K562 (cell line): ENCODE measurements at regions not wholly inside any gene's neighbourhood (a gene's known extent, or its start where the extent isn't known, plus 50 kb on each side); places are given as distances from the start of the nearest gene placed in this dataset.

ENCODE experiments used
- ATAC-seq: fragments of 200-7000 bp; cut with Tn5 transposase; 3 replicates; pipeline ENCODE4 v1.9.1; 2020; ENCODE audit warnings: moderate library complexity
- BruUV-seq: library from RNA; stranded (reverse); fragments of 400-500 nt; replicated peaks from 2 replicates; lab custom pipeline; 2021; lab: Mats Ljungman, UMichigan
- CTCF ChIA-PET: fragments of 300-600 bp; formaldehyde crosslinking; extraction: SDS; loops from one replicate; lab custom pipeline; 2021; ENCODE audit warnings: low intra/inter-chr PET ratio; lab: Yijun Ruan, JAX
- POLR2A ChIA-PET: fragments of 300-600, 350-650 bp; sonication (Branson Sonifier 250); formaldehyde crosslinking; extraction: SDS; loops from one replicate; lab custom pipeline; 2021; ENCODE audit warnings: antibody characterized with exemption, inconsistent platforms; lab: Yijun Ruan, JAX
- DNase-seq, 4 experiments: peaks; one replicate each; pipeline versions ENCODE4 v3.0.0 to v3.0.0-alpha.2; 2011 to 2018; ENCODE audit warnings: low spot score in 3 of 4, mixed read lengths in 3 of 4; ENCODE audit errors: extremely low read depth in 1 of 4
- FAIRE-seq: peaks from 2 replicates; lab custom pipeline; 2011; peaks lifted over from hg19 to GRCh38; lab: Jason Lieb, UNC
- H2AFZ ChIP-seq: 2 replicates; pipeline ENCODE4 v1.6.0; 2011; ENCODE audit warnings: low read depth, low read length, control low read depth, inconsistent platforms
- H3K27ac ChIP-seq: fragments of 200-600 bp; 3 replicates; pipeline ENCODE4 v1.8.0; 2011; ENCODE audit warnings: low read depth, mild to moderate bottlenecking, control low read depth, inconsistent platforms, low read length, moderate library complexity, mixed read lengths; ENCODE audit errors: extremely low read depth
- H3K27me3 ChIP-seq, 2 experiments: fragments of 300-600 bp in 1 of 2; 2 replicates in 1 of 2; 3 replicates in 1 of 2; pipeline versions ENCODE4 v1.6.0 to v1.8.0; 2011; ENCODE audit warnings: inconsistent platforms in 2 of 2, low read length in 2 of 2, mild to moderate bottlenecking in 1 of 2, mixed read lengths in 1 of 2, moderate library complexity in 1 of 2; ENCODE audit not compliant: control insufficient read depth in 2 of 2, insufficient read depth in 2 of 2
- H3K36me3 ChIP-seq: fragments of 300-600 bp; 3 replicates; pipeline ENCODE4 v1.8.0; 2011; ENCODE audit warnings: mild to moderate bottlenecking, low read length, inconsistent platforms; ENCODE audit not compliant: control insufficient read depth, insufficient read depth
- H3K4me1 ChIP-seq, 2 experiments: fragments of 200-600 bp in 1 of 2; replicated peaks in 1 of 2; 2 replicates in 1 of 2; 3 replicates in 1 of 2; pipeline versions ENCODE4 v1.5.1 to v1.8.0; 2011; ENCODE audit warnings: inconsistent platforms in 2 of 2, low read length in 2 of 2, mild to moderate bottlenecking in 1 of 2, mixed read lengths in 1 of 2, moderate library complexity in 1 of 2; ENCODE audit not compliant: control insufficient read depth in 2 of 2, insufficient read depth in 2 of 2
- H3K4me2 ChIP-seq: 2 replicates; pipeline ENCODE4 v1.6.1; 2011; ENCODE audit warnings: low read length, control low read depth, inconsistent platforms, mixed read lengths; ENCODE audit not compliant: insufficient read depth
- H3K4me3 ChIP-seq: fragments of 200-600 bp; sonication (generic), shearing (Covaris generic); 2 replicates; pipeline ENCODE4 v1.5.1; 2016; ENCODE audit warnings: control low read depth, inconsistent platforms
- H3K79me2 ChIP-seq: fragments of 200-600 bp; 3 replicates; pipeline ENCODE4 v1.8.0; 2011; ENCODE audit warnings: low read length, inconsistent platforms; ENCODE audit not compliant: control insufficient read depth, insufficient read depth
- H3K9ac ChIP-seq, 2 experiments: 2 replicates each; pipeline versions ENCODE4 v1.6.0 to v1.6.1; 2011; ENCODE audit warnings: low read depth in 2 of 2, low read length in 2 of 2, control low read depth in 1 of 2, inconsistent platforms in 1 of 2, mild to moderate bottlenecking in 1 of 2, mixed read lengths in 1 of 2; ENCODE audit not compliant: insufficient read depth in 1 of 2
- H3K9me1 ChIP-seq: one replicate; pipeline ENCODE4 v1.6.0; 2011; ENCODE audit warnings: inconsistent platforms, mild to moderate bottlenecking, low read length, moderate library complexity; ENCODE audit not compliant: control insufficient read depth, insufficient read depth
- H3K9me3 ChIP-seq: replicated peaks from 2 replicates; pipeline ENCODE4 v1.5.1; 2011; ENCODE audit warnings: low read depth, low read length, inconsistent platforms; ENCODE audit not compliant: control insufficient read depth, insufficient read depth
- H4K20me1 ChIP-seq: replicated peaks from 2 replicates; pipeline ENCODE4 v1.6.1; 2011; ENCODE audit warnings: low read length, inconsistent platforms, mixed read lengths; ENCODE audit not compliant: control insufficient read depth, insufficient read depth
- BRF1 ChIP-seq: IDR thresholded peaks from 3 replicates; pipeline ENCODE4 v1.6.1; 2011; ENCODE audit warnings: borderline replicate concordance, mild to moderate bottlenecking; ENCODE audit not compliant: insufficient read length; ENCODE audit errors: extremely low read depth
- CREB1 ChIP-seq, 2 experiments: sonication (generic) in 1 of 2; formaldehyde crosslinking in 1 of 2; IDR thresholded peaks; 2 replicates each; pipeline versions ENCODE4 v1.6.1 to v1.8.0; 2012 to 2022; ENCODE audit warnings: inconsistent platforms in 1 of 2, mild to moderate bottlenecking in 1 of 2, missing genetic modification reagents in 1 of 2, moderate library complexity in 1 of 2
- FOXJ2 ChIP-seq: fragments of 200-800 bp; sonication (Bioruptor generic); IDR thresholded peaks from 2 replicates; pipeline ENCODE4 v1.6.1; 2016; ENCODE audit warnings: missing genetic modification characterization, missing compliant biosample characterization
- KLF6 ChIP-seq: fragments of 250-450 bp; sonication (Bioruptor Pico); IDR thresholded peaks from 2 replicates; pipeline ENCODE4 v1.4.0; 2020; ENCODE audit warnings: mild to moderate bottlenecking, moderate library complexity, borderline replicate concordance
- SRSF1 ChIP-seq: fragments of 200-400 bp; formaldehyde crosslinking; IDR thresholded peaks from 2 replicates; pipeline ENCODE4 v1.6.1; 2017; ENCODE audit warnings: mild to moderate bottlenecking, low read depth, low read length, moderate library complexity
- TAF15 ChIP-seq: fragments of 200-400 bp; formaldehyde crosslinking; IDR thresholded peaks from 2 replicates; pipeline ENCODE4 v1.6.1; 2017; ENCODE audit warnings: mild to moderate bottlenecking, low read depth, low read length, moderate library complexity
- ZBTB1 ChIP-seq: sonication (generic); formaldehyde crosslinking; IDR thresholded peaks from 2 replicates; pipeline ENCODE4 v1.8.1; 2023; ENCODE audit warnings: missing genetic modification reagents, low read depth, mild to moderate bottlenecking, borderline replicate concordance
- ZEB2 ChIP-seq: fragments of 450-650 bp; IDR thresholded peaks from 2 replicates; pipeline ENCODE4 v1.6.1; 2016
- in situ Hi-C: fragments of 300-500 bp; cut with MboI; formaldehyde crosslinking; loops from 4 replicates; pipeline ENCODE4 v1.15.0; 2018; ENCODE audit warnings: inconsistent platforms, mixed read lengths
- intact Hi-C: fragments of 100-400 bp; cut with micrococcal nuclease; formaldehyde crosslinking; loops from 2 replicates; pipeline ENCODE4 v1.14.2; 2022

DNA sequence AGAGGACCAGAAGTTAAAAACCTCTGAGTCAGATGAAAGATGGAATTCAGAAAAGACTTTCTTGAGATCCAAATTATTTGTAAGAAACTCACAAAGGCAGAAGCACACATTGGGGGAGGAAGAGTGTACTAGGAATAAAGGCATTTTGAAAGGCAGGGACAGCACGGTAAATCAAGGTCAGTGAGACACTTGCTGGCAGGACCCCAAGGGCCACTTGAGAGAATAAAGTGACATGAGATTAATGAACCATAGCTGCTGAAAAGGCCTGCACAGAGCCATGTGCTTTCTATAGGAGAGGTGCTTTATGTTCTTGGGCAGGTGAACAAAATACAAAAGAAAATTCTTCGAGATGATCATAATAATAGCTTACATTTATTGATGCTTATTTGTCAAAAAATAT is 929.9 kb upstream of the MBL2 start (continued):
- TF ChIP-seq SRSF1 (no peak), CREB1 (IDR thresholded peaks at IDR 0.05) (no peak), CREB1 (CRISPR knock-in tag; IDR thresholded peaks at IDR 0.05) (no peak), TAF15 (no peak), ZEB2 (no peak), ZBTB1 (CRISPR knock-in tag) (no peak), FOXJ2 (tag) (no peak), KLF6 (CRISPR knock-in tag) (no peak)
- TF ChIP-seq, all 486 proteins: peak for 0

GRCh38 chr10:53701213-53701612 is 928.6 kb upstream of the MBL2 start:
- H3K36me3 ChIP-seq = no peaks in the 10 kb centered on the region
- no peaks in the 10 kb centered on the region for H3K9me1 ChIP-seq
- H3K9me3 ChIP-seq = no peaks in the 10 kb centered on the region; the same call in 1 of the 2 replicates
- DNase-seq = no peak
- no peaks in the 10 kb centered on the region for H3K4me1 ChIP-seq
- FAIRE-seq = no peak
- no peak overlapping the region for H2AFZ ChIP-seq
- ChIA-PET POLR2A (no interaction called here), CTCF (no interaction called here)
- H3K4me3 ChIP-seq = no peak overlapping the region
- no peak for ATAC-seq
- H3K27me3 ChIP-seq = no peaks in the 10 kb centered on the region
- intact Hi-C loops (no loop called here), in situ Hi-C loops (no loop called here)
- H3K9ac ChIP-seq = no peak overlapping the region
- no peaks in the 10 kb centered on the region for H3K79me2 ChIP-seq
- H3K27ac ChIP-seq = no peak overlapping the region
- no peak for TF ChIP-seq BRF1
- no peak overlapping the region for H3K4me2 ChIP-seq
- H4K20me1 ChIP-seq = no peaks in the 10 kb centered on the region
- BruUV-seq = no TSS peak
